Kidney epithelial cell (primary cell): ENCODE measurements at regions not wholly inside any gene's neighbourhood (a gene's known extent, or its start where the extent isn't known, plus 50 kb on each side); places are given as distances from the start of the nearest gene placed in this dataset.

Experiments
- DNase-seq: peaks from one replicate; pipeline ENCODE4 v3.0.0-alpha.2; 2010; ENCODE audit warnings: low read depth
- H3K27me3 ChIP-seq: 2 replicates; pipeline ENCODE4 v1.6.0; 2011; ENCODE audit warnings: low read length; ENCODE audit not compliant: control insufficient read depth, insufficient read depth
- H3K36me3 ChIP-seq: 2 replicates; pipeline ENCODE4 v1.5.1; 2011; ENCODE audit warnings: low read length; ENCODE audit not compliant: control insufficient read depth, insufficient read depth
- H3K4me3 ChIP-seq: 2 replicates; pipeline ENCODE4 v1.5.1; 2011; ENCODE audit warnings: low read depth, mild to moderate bottlenecking, control low read depth, low read length
- CTCF ChIP-seq: IDR thresholded peaks from 2 replicates; pipeline ENCODE4 v1.5.1; 2011; ENCODE audit warnings: mild to moderate bottlenecking, moderate library complexity, low read length, control low read depth, inconsistent platforms; ENCODE audit not compliant: insufficient read depth, poor library complexity, severe bottlenecking

- H3K36me3 ChIP-seq = no peaks in the 10 kb centered on the region
- H3K4me3 ChIP-seq = no peak overlapping the region
- no peaks in the 10 kb centered on the region for H3K27me3 ChIP-seq
- no peak for DNase-seq
- TF ChIP-seq CTCF = no peak
These were observed 383.2 kb upstream of the ADAMTS9 start for GRCh38 chr3:65070968-65071367.

GRCh38 chr3:65060904-65061303 lies 373.1 kb upstream of the ADAMTS9 start:
- H3K4me3 ChIP-seq = no peak overlapping the region
- DNase-seq = no peak
- no peaks in the 10 kb centered on the region for H3K36me3 ChIP-seq
- H3K27me3 ChIP-seq = no peaks in the 10 kb centered on the region
- TF ChIP-seq CTCF = no peak

- H3K27me3 ChIP-seq = no peaks in the 10 kb centered on the region
- no peaks in the 10 kb centered on the region for H3K36me3 ChIP-seq
- H3K4me3 ChIP-seq = no peak overlapping the region
- DNase-seq = no peak
- TF ChIP-seq CTCF = no peak
These were observed 364.3 kb upstream of the ADAMTS9 start for GRCh38 chr3:65052101-65052500.

GRCh38 chr3:65048151-65048550 lies 360.4 kb upstream of the ADAMTS9 start:
- Histone ChIP-seq H3K27me3 (no peaks in the 10 kb centered on the region), H3K4me3 (no peak overlapping the region), H3K36me3 (no peaks in the 10 kb centered on the region)
- no peak for TF ChIP-seq CTCF
- no peak for DNase-seq

GRCh38 chr3:65045138-65045537 lies 357.3 kb upstream of the ADAMTS9 start:
- DNase-seq = no peak
- no peak overlapping the region for H3K4me3 ChIP-seq

More at GRCh38 chr3:65045138-65045537, 357.3 kb upstream of the ADAMTS9 start:
- Histone ChIP-seq H3K27me3 (no peaks in the 10 kb centered on the region), H3K36me3 (no peaks in the 10 kb centered on the region)
- TF ChIP-seq CTCF = no peak
